Activated naive CD8-positive, alpha-beta T cell treated with anti-CD3 and anti-CD28 coated beads for 36 hours (primary cell): ENCODE measurements at regions not wholly inside any gene's neighbourhood (a gene's known extent, or its start where the extent isn't known, plus 50 kb on each side); places are given as distances from the start of the nearest gene placed in this dataset.
"Not testable (repeated sequence)": the region's sequence is repeated elsewhere in the genome, so short reads cannot be mapped to it uniquely, and the experiment has no call there.

Experiments
- DNase-seq: peaks from one replicate; pipeline ENCODE4 v3.0.0; 2021
- H3K27ac Mint-ChIP-seq: one replicate; pipeline ENCODE4 v1.8.0; 2022; ENCODE audit warnings: mild to moderate bottlenecking, moderate library complexity, mixed read lengths
- H3K27me3 Mint-ChIP-seq: one replicate; pipeline ENCODE4 v1.8.0; 2022; ENCODE audit warnings: mild to moderate bottlenecking, mixed read lengths
- H3K36me3 Mint-ChIP-seq: one replicate; pipeline ENCODE4 v1.8.0; 2021; ENCODE audit warnings: mild to moderate bottlenecking, mixed read lengths
- H3K4me1 Mint-ChIP-seq: one replicate; pipeline ENCODE4 v1.8.0; 2021; ENCODE audit warnings: mixed read lengths
- H3K4me3 Mint-ChIP-seq: one replicate; pipeline ENCODE4 v1.8.0; 2022; ENCODE audit warnings: mild to moderate bottlenecking, moderate library complexity, mixed read lengths
- H3K9me3 Mint-ChIP-seq: one replicate; pipeline ENCODE4 v1.8.0; 2022; ENCODE audit warnings: mixed read lengths

DNA sequence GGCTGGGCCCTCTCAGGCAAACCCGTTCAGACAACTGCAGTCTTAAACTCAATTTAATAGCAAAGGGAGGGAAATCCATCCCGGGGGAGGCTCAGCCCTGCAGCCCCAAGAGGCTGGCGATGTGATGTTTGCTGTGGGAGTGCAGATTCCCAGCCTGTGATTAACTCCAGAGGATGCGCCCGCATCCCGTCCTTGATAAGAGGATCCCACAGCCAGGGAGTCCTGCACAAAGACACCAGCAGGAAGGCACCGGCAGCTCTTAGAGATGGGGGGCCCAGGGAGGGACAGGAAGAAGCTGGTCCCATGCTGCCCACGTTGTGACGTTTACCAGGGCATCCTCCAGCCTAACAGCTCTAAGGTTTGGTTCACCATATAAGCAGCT lies 64.7 kb downstream of the MRPL36 start:
- H3K27me3 Mint-ChIP-seq: peaks cover 11% of the 10 kb centered on the region
- H3K4me1 Mint-ChIP-seq: no peaks in the 10 kb centered on the region
- DNase-seq: no peak
- no peaks in the 10 kb centered on the region for H3K9me3 Mint-ChIP-seq
- no peak overlapping the region for H3K27ac Mint-ChIP-seq
- H3K4me3 Mint-ChIP-seq: no peak overlapping the region
- no peaks in the 10 kb centered on the region for H3K36me3 Mint-ChIP-seq

- Mint-ChIP-seq H3K4me1 (no peaks in the 10 kb centered on the region), H3K27ac (no peak overlapping the region), H3K36me3 (no peaks in the 10 kb centered on the region), H3K9me3 (no peaks in the 10 kb centered on the region), H3K4me3 (no peak overlapping the region), H3K27me3 (peaks cover 9% of the 10 kb centered on the region)
- DNase-seq: no peak
These were observed 65.2 kb downstream of the MRPL36 start for GRCh38 chr5:1734271-1734907.

- H3K27me3 Mint-ChIP-seq: peaks cover 7% of the 10 kb centered on the region
These were observed 66.3 kb downstream of the MRPL36 start for GRCh38 chr5:1733369-1733768.

GRCh38 chr5:1732945-1733344 lies 66.7 kb downstream of the MRPL36 start:
- H3K4me3 Mint-ChIP-seq: no peak overlapping the region
- DNase-seq: no peak
- no peaks in the 10 kb centered on the region for H3K4me1 Mint-ChIP-seq
- H3K9me3 Mint-ChIP-seq: no peaks in the 10 kb centered on the region
- H3K27ac Mint-ChIP-seq: no peak overlapping the region
- H3K27me3 Mint-ChIP-seq: peaks cover 5% of the 10 kb centered on the region
- H3K36me3 Mint-ChIP-seq: no peaks in the 10 kb centered on the region

More at GRCh38 chr5:1733369-1733768, 66.3 kb downstream of the MRPL36 start:
- Mint-ChIP-seq H3K4me3 (no peak overlapping the region), H3K9me3 (no peaks in the 10 kb centered on the region), H3K27ac (no peak overlapping the region), H3K36me3 (no peaks in the 10 kb centered on the region), H3K4me1 (no peaks in the 10 kb centered on the region)
- no peak for DNase-seq

DNA sequence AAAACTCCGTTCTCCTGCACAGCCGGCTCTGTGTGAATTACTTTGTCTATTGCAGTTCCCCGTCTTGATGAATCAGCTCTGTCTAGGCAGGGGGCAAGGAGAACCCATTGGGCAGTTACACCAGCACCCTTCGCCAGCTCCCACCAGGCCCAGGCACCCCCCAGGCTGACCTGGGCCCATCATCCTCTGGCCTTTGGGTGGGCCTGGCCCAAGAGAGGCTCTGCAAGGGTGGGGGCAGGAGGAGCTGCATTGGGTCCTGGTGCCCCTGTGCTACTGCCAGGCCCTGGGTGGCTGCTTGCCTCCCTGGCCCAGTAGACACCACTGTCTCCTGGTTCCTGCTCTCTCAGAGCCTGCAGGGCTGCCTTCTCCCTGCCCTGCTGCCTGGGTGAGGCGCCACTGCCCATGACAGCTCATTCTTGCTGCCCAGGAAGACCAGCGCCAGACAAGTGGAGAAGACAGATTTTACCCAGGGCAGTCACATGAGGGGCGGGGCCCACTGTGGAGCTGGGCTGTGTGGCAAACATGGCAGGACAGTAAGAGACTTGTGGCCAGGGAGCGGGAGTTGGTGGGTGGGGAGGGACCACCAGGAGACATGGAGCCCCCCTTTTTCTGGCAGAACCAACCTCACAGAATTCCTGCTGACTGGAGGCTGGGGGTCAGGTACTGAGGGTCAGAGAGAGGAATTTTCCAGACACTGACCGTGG lies 67.2 kb downstream of the MRPL36 start:
- peaks cover 4% of the 10 kb centered on the region for H3K27me3 Mint-ChIP-seq
- DNase-seq: no peak
- no peaks in the 10 kb centered on the region for H3K9me3 Mint-ChIP-seq
- no peaks in the 10 kb centered on the region for H3K4me1 Mint-ChIP-seq
- H3K36me3 Mint-ChIP-seq: no peaks in the 10 kb centered on the region
- no peak overlapping the region for H3K4me3 Mint-ChIP-seq
- H3K27ac Mint-ChIP-seq: no peak overlapping the region

GRCh38 chr5:1731855-1732237 lies 67.8 kb downstream of the MRPL36 start:
- not testable (repeated sequence) for H3K4me1 Mint-ChIP-seq, H3K9me3 Mint-ChIP-seq, H3K4me3 Mint-ChIP-seq, H3K27me3 Mint-ChIP-seq, H3K36me3 Mint-ChIP-seq, H3K27ac Mint-ChIP-seq, DNase-seq

GRCh38 chr5:1731091-1731639 lies 68.5 kb downstream of the MRPL36 start:
- Mint-ChIP-seq H3K27me3 (peaks cover 4% of the 10 kb centered on the region), H3K4me3 (no peak overlapping the region), H3K27ac (no peak overlapping the region), H3K36me3 (no peaks in the 10 kb centered on the region), H3K9me3 (no peaks in the 10 kb centered on the region), H3K4me1 (no peaks in the 10 kb centered on the region)
- no peak for DNase-seq

DNA sequence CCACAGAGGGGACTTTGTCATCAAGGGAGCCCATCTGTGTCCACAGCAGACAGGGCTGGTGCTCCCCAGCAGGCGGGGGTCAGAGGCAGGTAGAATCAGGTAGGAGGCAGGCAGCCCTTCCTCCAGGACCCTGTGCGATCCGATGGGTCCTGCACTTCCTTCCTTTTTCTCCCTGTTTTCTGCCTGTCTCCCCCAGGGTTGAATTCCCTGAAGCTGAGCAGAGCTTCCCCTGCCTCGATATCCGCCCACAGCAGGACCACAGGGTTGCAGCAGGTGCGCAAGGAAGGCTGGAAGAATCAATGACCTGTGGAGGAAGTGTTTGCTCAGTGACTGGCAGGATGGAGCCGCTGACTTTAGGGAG lies 69.2 kb downstream of the MRPL36 start:
- Mint-ChIP-seq H3K4me3 (no peak overlapping the region), H3K9me3 (no peaks in the 10 kb centered on the region), H3K36me3 (no peaks in the 10 kb centered on the region), H3K27ac (no peak overlapping the region), H3K27me3 (peaks cover 8% of the 10 kb centered on the region), H3K4me1 (peaks cover 3% of the 10 kb centered on the region)
- DNase-seq: no peak

GRCh38 chr5:1729641-1730486 lies 69.8 kb downstream of the MRPL36 start:
- Mint-ChIP-seq H3K9me3 (no peaks in the 10 kb centered on the region), H3K27me3 (peaks cover 8% of the 10 kb centered on the region), H3K4me1 (peaks cover 4% of the 10 kb centered on the region), H3K36me3 (no peaks in the 10 kb centered on the region), H3K27ac (no peak overlapping the region), H3K4me3 (no peak overlapping the region)
- DNase-seq: no peak

DNA sequence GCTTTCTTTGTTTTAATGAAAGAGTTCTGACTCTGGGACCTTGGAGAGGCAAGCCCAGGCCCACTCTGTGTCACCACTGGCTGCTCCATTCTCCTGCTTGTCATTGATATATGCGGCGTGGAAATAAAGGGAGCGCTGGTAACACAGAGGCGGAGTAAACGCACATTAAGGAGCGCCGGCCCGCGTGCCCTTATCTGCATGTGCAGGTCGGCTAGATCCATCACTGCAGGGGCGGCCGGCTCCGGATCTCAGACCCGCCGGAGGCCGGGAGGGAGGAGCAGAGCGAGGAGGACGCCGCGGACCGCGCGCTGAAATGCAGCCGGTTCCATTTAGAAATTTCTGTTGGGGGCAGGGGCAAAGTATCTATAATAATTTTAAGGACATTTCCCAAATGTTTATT lies 70.8 kb downstream of the MRPL36 start:
- Mint-ChIP-seq H3K9me3 (no peaks in the 10 kb centered on the region), H3K4me3 (no peak overlapping the region), H3K4me1 (peaks cover 4% of the 10 kb centered on the region), H3K27ac (no peak overlapping the region), H3K36me3 (no peaks in the 10 kb centered on the region), H3K27me3 (peaks cover 8% of the 10 kb centered on the region)
- DNase-seq: no peak

DNA sequence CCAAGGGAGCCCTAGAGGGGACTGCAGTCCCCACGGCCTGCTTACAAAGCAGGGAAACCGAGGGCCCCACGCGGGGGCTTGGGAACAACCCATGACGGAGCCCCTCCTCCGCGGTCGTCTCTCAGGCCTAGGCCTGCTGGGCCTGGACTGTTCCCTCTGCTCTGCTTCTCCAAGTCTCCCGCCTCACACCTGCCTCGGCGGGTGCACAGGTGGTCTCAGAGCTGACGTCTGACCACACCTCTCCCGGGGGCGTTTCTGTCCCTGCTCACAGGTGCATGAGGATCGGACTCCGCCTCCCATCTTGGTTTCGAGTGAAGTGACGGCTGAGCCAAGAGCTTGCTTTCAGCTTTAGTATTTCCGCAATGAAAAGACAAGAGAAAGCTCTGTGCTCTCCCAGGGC lies 72.1 kb downstream of the MRPL36 start:
- Mint-ChIP-seq H3K9me3 (no peaks in the 10 kb centered on the region), H3K27ac (no peak overlapping the region), H3K4me3 (no peak overlapping the region), H3K36me3 (no peaks in the 10 kb centered on the region), H3K27me3 (peaks cover 9% of the 10 kb centered on the region), H3K4me1 (peaks cover 4% of the 10 kb centered on the region)
- DNase-seq: no peak

- no peak overlapping the region for H3K27ac Mint-ChIP-seq
- no peak overlapping the region for H3K4me3 Mint-ChIP-seq
- H3K36me3 Mint-ChIP-seq: no peaks in the 10 kb centered on the region
- DNase-seq: no peak
- H3K9me3 Mint-ChIP-seq: no peaks in the 10 kb centered on the region
- peaks cover 9% of the 10 kb centered on the region for H3K27me3 Mint-ChIP-seq
- H3K4me1 Mint-ChIP-seq: peaks cover 4% of the 10 kb centered on the region
These were observed 72.7 kb downstream of the MRPL36 start for GRCh38 chr5:1726956-1727355.

DNA sequence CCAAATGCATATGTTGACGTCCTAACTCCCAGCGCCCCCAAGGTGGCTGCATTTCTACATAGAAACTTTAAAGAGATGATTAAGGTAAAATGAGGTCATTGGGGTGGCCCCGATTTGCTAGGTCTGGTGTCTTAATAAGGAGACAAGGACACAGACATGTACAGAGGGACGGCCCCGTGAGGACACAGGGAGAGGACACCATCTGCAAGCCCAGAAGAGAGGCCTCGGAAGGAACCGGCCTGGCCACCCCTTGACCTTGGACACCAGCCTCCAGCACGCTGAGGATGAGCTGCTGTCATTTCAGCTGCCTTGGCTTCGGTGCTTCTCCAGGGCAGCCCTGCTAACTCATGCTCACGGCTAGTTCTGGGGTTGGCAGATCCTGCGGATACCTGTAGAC lies 73.2 kb downstream of the MRPL36 start:
- H3K4me3 Mint-ChIP-seq: no peak overlapping the region
- H3K27me3 Mint-ChIP-seq: peaks cover 9% of the 10 kb centered on the region
- peaks cover 4% of the 10 kb centered on the region for H3K4me1 Mint-ChIP-seq
- no peak overlapping the region for H3K27ac Mint-ChIP-seq
- no peaks in the 10 kb centered on the region for H3K9me3 Mint-ChIP-seq
- DNase-seq: no peak
- no peaks in the 10 kb centered on the region for H3K36me3 Mint-ChIP-seq

DNA sequence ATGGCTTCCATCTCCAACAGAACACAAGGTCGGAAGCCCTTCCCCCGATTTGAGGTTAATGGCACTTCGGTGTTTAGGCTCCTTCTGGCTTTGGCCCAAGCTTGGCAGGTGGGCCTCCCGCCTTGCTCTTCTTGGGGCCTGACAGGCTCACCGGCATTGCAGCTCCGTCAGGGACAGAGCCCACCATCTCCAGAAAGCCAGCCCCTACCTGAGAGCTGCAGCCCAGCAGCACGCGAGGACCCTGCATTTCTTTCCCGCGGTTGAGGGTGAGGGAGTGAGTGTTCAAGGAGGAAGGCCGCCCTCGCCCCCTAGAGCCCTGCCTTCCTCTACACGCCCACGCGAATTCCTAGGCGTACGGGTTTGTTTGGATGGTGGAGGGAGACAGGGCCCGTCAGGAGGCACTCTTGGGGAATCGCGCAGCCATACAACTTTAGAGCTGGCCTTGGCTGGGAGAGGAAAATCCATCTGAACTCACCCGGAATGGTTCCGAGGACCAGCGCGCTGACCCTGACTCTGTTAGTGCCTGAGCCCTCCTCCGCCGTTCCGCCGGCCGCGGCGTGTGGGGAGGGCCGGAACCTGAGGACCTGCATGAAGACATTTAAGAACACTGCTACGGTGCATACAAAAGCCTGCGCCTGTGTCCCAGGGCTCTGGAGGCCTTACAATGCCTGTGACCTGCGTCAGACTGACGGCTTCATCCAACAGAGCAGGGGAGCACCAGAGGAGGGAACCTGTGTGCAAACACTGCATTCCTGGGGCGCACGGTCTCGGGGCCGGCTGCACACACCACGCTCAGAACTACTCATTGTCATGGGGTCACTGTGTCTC lies 73.8 kb downstream of the MRPL36 start:
- Mint-ChIP-seq H3K27ac (no peak overlapping the region), H3K4me1 (peaks cover 4% of the 10 kb centered on the region), H3K36me3 (no peaks in the 10 kb centered on the region), H3K4me3 (peak overlapping the region; percentile 68), H3K9me3 (no peaks in the 10 kb centered on the region), H3K27me3 (peaks cover 9% of the 10 kb centered on the region)
- DNase-seq: no peak
